GM23248 (cell line): ENCODE measurements at regions not wholly inside any gene's neighbourhood (a gene's known extent, or its start where the extent isn't known, plus 50 kb on each side); places are given as distances from the start of the nearest gene placed in this dataset.

Source experiments
- EZH2 ChIP-seq: fragments of 200-600 bp; sonication (generic); IDR thresholded peaks from 2 replicates; pipeline ENCODE4 v1.6.1; 2018; ENCODE audit warnings: antibody characterized with exemption, mild to moderate bottlenecking; ENCODE audit not compliant: insufficient read depth, poor library complexity, severe bottlenecking
- EZH2phosphoT487 ChIP-seq: fragments of 200-600 bp; sonication (generic); IDR thresholded peaks from 2 replicates; pipeline ENCODE4 v1.6.1; 2018; ENCODE audit warnings: antibody characterized with exemption, moderate library complexity, mild to moderate bottlenecking, low read depth; ENCODE audit not compliant: insufficient read depth

DNA sequence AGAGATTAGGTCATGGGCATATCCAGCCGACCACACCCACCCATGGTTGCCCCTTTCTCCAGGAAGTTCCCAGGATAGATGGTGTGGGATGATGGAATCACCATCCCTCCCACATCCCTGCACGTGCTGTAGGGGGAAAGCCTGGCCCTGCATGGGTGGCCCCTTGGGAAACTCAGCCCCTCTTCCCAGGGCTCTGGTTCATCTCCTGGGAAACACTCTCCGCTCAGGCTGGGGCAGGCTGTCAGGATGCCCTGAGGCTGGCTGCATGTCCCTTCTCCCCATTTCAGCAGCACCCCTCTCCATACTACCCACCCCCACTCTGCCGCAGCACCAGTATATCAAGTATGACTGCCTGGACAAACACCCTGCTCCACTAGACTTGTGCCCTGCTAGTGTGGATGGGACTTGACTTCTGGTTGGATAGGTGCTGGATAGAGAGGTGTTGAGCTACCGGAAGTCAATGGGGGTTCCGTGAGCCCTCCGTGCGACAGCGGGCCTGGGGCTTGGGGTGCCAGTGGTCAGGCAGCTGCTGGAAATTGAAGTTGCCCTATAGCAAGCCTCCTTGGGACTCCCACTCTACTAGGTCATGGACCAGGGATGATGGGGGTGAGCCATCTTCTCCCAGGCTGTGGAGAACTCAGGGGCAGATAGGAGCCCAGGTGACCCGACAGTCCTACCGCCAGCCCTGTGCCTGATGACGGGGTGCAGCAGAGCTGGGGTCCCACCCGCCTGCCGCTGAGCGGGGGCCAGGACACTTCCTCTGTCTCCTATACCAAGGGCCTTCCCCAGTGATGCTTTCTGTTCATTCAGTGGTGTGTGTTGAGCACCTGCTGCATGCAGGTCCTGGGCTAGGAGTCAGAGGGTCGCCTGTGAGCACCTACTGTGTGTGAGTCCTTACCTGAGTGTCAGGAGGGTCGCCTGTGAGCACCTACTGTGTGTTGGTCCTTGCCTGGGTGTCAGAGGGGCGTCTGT, 69.4 kb upstream of the COL5A1 start:
- TF ChIP-seq EZH2 (no peak), EZH2phosphoT487 (no peak)
